AG04450 (cell line): ENCODE measurements at regions not wholly inside any gene's neighbourhood (a gene's known extent, or its start where the extent isn't known, plus 50 kb on each side); places are given as distances from the start of the nearest gene placed in this dataset.

ENCODE experiments used
- CTCF ChIA-PET: fragments of 300-600, 350-600 bp; formaldehyde crosslinking; extraction: SDS; loops from one replicate; lab custom pipeline; 2022; ENCODE audit warnings: antibody characterized with exemption, inconsistent platforms; lab: Charles Lee
- POLR2A ChIA-PET: fragments of 350-600 bp; formaldehyde crosslinking; extraction: SDS; loops from one replicate; lab custom pipeline; 2021; ENCODE audit warnings: antibody characterized with exemption, inconsistent platforms; lab: Yijun Ruan, JAX
- DNase-seq: peaks from one replicate; pipeline ENCODE4 v3.0.0-alpha.2; 2011; ENCODE audit warnings: low read depth, low spot score
- H3K27ac ChIP-seq: one replicate; pipeline ENCODE4 v1.5.1; 2012; ENCODE audit warnings: low read depth, low read length, control low read depth
- H3K27me3 ChIP-seq: one replicate; pipeline ENCODE4 v1.6.0; 2012; ENCODE audit warnings: low read length; ENCODE audit not compliant: control insufficient read depth, insufficient read depth
- H3K4me3 ChIP-seq: 2 replicates; pipeline ENCODE4 v1.5.1; 2011; ENCODE audit warnings: mild to moderate bottlenecking, low read depth, low read length, control low read depth
- H3K9me3 ChIP-seq: 2 replicates; pipeline ENCODE4 v1.5.1; 2012; ENCODE audit warnings: low read length; ENCODE audit not compliant: control insufficient read depth, insufficient read depth
- TF ChIP-seq, protein P1 (sequence below): IDR thresholded peaks from 2 replicates; pipeline ENCODE4 v1.5.1; 2011; ENCODE audit warnings: low read depth, low read length, control low read depth, inconsistent platforms

DNA sequence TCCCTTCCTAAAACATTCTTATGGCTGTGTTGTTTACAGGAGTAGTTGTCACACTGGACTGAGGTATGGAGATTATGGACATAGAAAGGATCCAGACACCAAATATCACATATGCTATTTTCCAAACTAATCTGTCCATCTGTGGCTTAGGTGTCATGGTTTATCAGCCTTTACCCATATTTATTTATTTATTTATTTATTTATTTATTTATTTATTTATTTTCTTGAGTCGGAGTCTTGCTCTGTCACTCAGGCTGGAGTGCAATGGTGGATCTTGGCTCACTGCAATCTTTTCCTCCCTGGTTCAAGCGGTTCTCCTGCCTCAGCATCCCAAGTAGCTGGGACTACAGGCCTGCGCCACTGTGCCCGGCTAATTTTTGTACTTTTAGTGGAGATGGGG, 1103.1 kb downstream of the MAT2B start:
- ChIA-PET CTCF (no interaction called here), POLR2A (no interaction called here)
- TF ChIP-seq, protein P1, sequence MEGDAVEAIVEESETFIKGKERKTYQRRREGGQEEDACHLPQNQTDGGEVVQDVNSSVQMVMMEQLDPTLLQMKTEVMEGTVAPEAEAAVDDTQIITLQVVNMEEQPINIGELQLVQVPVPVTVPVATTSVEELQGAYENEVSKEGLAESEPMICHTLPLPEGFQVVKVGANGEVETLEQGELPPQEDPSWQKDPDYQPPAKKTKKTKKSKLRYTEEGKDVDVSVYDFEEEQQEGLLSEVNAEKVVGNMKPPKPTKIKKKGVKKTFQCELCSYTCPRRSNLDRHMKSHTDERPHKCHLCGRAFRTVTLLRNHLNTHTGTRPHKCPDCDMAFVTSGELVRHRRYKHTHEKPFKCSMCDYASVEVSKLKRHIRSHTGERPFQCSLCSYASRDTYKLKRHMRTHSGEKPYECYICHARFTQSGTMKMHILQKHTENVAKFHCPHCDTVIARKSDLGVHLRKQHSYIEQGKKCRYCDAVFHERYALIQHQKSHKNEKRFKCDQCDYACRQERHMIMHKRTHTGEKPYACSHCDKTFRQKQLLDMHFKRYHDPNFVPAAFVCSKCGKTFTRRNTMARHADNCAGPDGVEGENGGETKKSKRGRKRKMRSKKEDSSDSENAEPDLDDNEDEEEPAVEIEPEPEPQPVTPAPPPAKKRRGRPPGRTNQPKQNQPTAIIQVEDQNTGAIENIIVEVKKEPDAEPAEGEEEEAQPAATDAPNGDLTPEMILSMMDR = no peak
- Histone ChIP-seq H3K9me3 (no peaks in the 10 kb centered on the region), H3K4me3 (no peak overlapping the region), H3K27me3 (no peaks in the 10 kb centered on the region), H3K27ac (no peak overlapping the region)
- no peak for DNase-seq

DNA sequence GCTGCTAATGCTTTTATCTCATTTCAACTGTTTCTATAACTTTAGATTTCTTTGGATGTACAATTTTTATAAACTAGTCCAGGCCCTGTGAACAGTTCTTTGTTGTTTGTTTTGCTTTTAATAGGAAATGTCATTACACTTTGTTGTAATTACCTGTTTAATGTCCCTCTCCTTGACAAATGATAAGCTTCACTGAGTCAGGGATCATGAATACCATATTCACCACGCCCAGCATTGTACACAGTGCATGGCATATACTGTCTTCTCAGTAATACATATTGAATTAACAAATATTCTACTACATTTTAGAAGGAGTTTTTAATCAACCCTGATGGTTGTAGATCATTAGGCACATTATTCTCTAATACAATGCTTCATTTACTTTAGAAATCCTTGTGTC, 1105.0 kb downstream of the MAT2B start:
- DNase-seq = no peak
- H3K27ac ChIP-seq = no peak overlapping the region
- no peaks in the 10 kb centered on the region for H3K27me3 ChIP-seq
- H3K4me3 ChIP-seq = no peak overlapping the region
- ChIA-PET POLR2A (no interaction called here), CTCF (no interaction called here)
- TF ChIP-seq, protein P1 = no peak
- no peaks in the 10 kb centered on the region for H3K9me3 ChIP-seq

DNA sequence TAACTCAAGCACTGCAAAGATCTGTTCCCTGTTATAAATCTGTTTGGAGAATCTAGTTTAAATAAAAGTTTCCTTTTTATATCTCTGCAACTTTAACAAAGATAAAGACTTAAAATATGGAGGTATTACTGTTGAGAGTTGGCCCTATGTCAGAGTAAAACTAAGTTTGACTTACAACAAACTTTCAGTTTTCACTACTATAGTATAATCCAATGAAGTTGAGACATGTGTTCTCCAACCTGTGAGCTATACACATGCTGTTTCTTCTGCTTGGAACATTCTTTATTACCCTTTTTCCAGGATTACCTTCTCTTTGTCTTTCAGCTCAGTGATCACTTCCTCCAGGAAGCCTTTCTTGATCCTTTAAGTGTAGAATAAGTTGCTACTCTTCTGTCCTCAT, 1109.3 kb downstream of the MAT2B start:
- Histone ChIP-seq H3K27ac (no peak overlapping the region), H3K27me3 (no peaks in the 10 kb centered on the region), H3K4me3 (no peak overlapping the region), H3K9me3 (no peaks in the 10 kb centered on the region)
- TF ChIP-seq, protein P1 = no peak
- ChIA-PET POLR2A (no interaction called here), CTCF (interaction anchor here (0.5 kb wide), 1 partner anchor 1788 kb away, joined by 4 read pairs; no protein-coding TSS in a partner anchor)
- no peak for DNase-seq

DNA sequence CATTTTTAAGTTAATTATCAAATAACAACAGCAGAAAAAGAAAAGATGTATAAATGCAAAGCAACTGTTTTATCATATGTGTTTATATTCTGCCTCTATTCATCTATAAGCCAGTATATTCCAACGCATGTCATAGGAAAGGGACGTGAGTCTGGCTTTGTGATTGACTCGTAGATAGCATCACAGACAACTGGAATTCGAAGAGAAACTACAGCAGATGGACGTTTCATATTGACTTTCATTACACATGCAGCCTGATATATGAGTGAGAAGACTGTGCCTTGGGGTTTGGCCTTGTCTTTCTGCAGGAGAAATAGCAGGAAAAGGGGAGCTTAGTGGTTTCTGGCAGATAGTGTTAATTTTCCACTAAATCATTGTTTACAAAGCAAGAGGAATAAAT, 1111.9 kb downstream of the MAT2B start:
- TF ChIP-seq, protein P1 = no peak
- POLR2A ChIA-PET = no interaction called here
- no peaks in the 10 kb centered on the region for H3K27me3 ChIP-seq
- no peak overlapping the region for H3K27ac ChIP-seq
- DNase-seq = no peak
- H3K9me3 ChIP-seq = no peaks in the 10 kb centered on the region
- no peak overlapping the region for H3K4me3 ChIP-seq
- CTCF ChIA-PET = no interaction called here

DNA sequence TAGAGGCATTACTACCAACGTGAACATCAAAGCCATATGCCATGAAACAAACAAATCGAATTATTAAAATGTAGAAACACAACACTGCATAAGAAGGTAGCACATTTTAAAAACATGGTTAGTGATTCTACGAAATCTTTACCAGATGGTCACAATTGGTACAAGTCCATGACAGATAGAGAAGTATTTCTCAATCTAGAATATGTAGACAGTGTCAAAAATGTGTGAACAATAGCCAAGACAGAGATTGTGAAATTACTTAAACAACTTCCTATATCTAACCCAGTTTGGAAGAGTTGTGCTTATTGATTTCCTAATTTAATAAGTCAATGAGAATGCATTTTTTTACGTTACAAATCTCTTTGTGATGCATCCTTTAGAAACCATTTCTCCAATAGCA, 1121.6 kb downstream of the MAT2B start:
- H3K27ac ChIP-seq = no peak overlapping the region
- CTCF ChIA-PET = no interaction called here

More for the DNA sequence above, 1121.6 kb downstream of the MAT2B start:
- Histone ChIP-seq H3K9me3 (no peaks in the 10 kb centered on the region), H3K4me3 (no peak overlapping the region), H3K27me3 (no peaks in the 10 kb centered on the region)
- TF ChIP-seq, protein P1 = no peak
- DNase-seq = no peak
- POLR2A ChIA-PET = no interaction called here
